ENCODE measurements at regions not wholly inside any gene's neighbourhood (a gene's known extent, or its start where the extent isn't known, plus 50 kb on each side); places are given as distances from the start of the nearest gene placed in this dataset.
"Not testable (repeated sequence)": the region's sequence is repeated elsewhere in the genome, so short reads cannot be mapped to it uniquely, and the experiment has no call there.

GRCh38 chr10:80753612-80754011 lies 215.9 kb downstream of the SH2D4B start:
- no peak for DNase-seq

- DNase-seq = no peak
Measured at GRCh38 chr10:80755893-80756292, 218.2 kb downstream of the SH2D4B start.

- no peak for DNase-seq
Measured at GRCh38 chr10:80759693-80760092, 222.0 kb downstream of the SH2D4B start.

- DNase-seq = no peak
Measured at GRCh38 chr10:80760914-80761371, 223.2 kb downstream of the SH2D4B start.

- DNase-seq = no peak
Measured at GRCh38 chr10:80767963-80768362, 230.3 kb downstream of the SH2D4B start.

GRCh38 chr10:80769700-80770160 lies 232.0 kb downstream of the SH2D4B start:
- no peak for DNase-seq

- DNase-seq = no peak
Measured at GRCh38 chr10:80770239-80770638, 232.5 kb downstream of the SH2D4B start.

GRCh38 chr10:80771285-80771684 lies 233.6 kb downstream of the SH2D4B start:
- DNase-seq = no peak

- no peak for DNase-seq
Measured at GRCh38 chr10:80771902-80772555, 234.3 kb downstream of the SH2D4B start.

GRCh38 chr10:80772596-80772995 lies 234.9 kb downstream of the SH2D4B start:
- DNase-seq = no peak

GRCh38 chr10:80784695-80785094 lies 247.0 kb downstream of the SH2D4B start:
- DNase-seq = no peak

- DNase-seq = no peak
Measured at GRCh38 chr10:80786322-80786721, 248.6 kb downstream of the SH2D4B start.

GRCh38 chr10:80787952-80788351 lies 250.2 kb downstream of the SH2D4B start:
- DNase-seq = no peak

- DNase-seq = no peak
Measured at GRCh38 chr10:80794994-80795393, 257.3 kb downstream of the SH2D4B start.

GRCh38 chr10:80805343-80806020 lies 267.8 kb downstream of the SH2D4B start:
- no peak for DNase-seq

GRCh38 chr10:80814147-80814652 lies 276.5 kb downstream of the SH2D4B start:
- DNase-seq = no peak

GRCh38 chr10:80829151-80829550 lies 291.4 kb downstream of the SH2D4B start:
- no peak for DNase-seq

GRCh38 chr10:80829562-80829961 lies 291.9 kb downstream of the SH2D4B start:
- DNase-seq = no peak

- DNase-seq = not testable (repeated sequence)
Measured at GRCh38 chr10:80832693-80833092, 295.0 kb downstream of the SH2D4B start.

- no peak for DNase-seq
Measured at GRCh38 chr10:80855348-80855971, 317.8 kb downstream of the SH2D4B start.

- DNase-seq = no peak
Measured at GRCh38 chr10:80856186-80856585, 318.5 kb downstream of the SH2D4B start.

- not testable (repeated sequence) for DNase-seq
Measured at GRCh38 chr10:80859279-80859678, 321.6 kb downstream of the SH2D4B start.

- no peak for DNase-seq
Measured at GRCh38 chr10:80860719-80861118, 323.0 kb downstream of the SH2D4B start.

- no peak for DNase-seq
Measured at GRCh38 chr10:80861882-80862281, 324.2 kb downstream of the SH2D4B start.

Measured in activated T-cell treated with anti-CD3 and anti-CD28 coated beads, Interleukin-2, amount 50 U/mL, for 1 hour (primary cell).